Spleen (tissue), 7 donors: ENCODE measurements at regions not wholly inside any gene's neighbourhood (a gene's known extent, or its start where the extent isn't known, plus 50 kb on each side); places are given as distances from the start of the nearest gene placed in this dataset.

Source experiments
- CTCF ChIP-seq, 11 experiments: fragments of 200-600 bp in 7 of 11; fragments of 450-650 bp in 4 of 11; sonication (generic) in 4 of 11; IDR thresholded peaks in 8 of 11; conservative IDR thresholded peaks in 3 of 11; 1 replicate in 7 of 11; 2 replicates in 4 of 11; pipeline versions ENCODE4 v1.4.0 to v1.8.0; 2016 to 2021; ENCODE audit warnings: antibody characterized with exemption in 11 of 11, inconsistent platforms in 4 of 11, mild to moderate bottlenecking in 1 of 11
- POLR2A ChIP-seq, 3 donors: fragments of 450-650 bp; IDR thresholded peaks; one replicate each; pipeline ENCODE4 v1.5.1; 2017; ENCODE audit warnings: antibody characterized with exemption in 3 of 3, mild to moderate bottlenecking in 1 of 3
- POLR2AphosphoS5 ChIP-seq, 3 donors: sonication (generic); formaldehyde crosslinking; IDR thresholded peaks; one replicate each; pipeline ENCODE4 v1.5.1; 2017; ENCODE audit warnings: antibody characterized with exemption in 3 of 3
- donor health status: DM: no; HTN: no; CAD: no; lungs with moderate emphysema.
- donor health status: DM: no; HTN: no; CAD: no.
- donor health status: DM: no; HTN: no; CAD: no.

- no peak for TF ChIP-seq CTCF (IDR thresholded peaks at IDR 0.05 in 8 of 11, conservative IDR thresholded peaks at IDR 0.05 in 3 of 11)
- no peak for TF ChIP-seq POLR2A (IDR thresholded peaks at IDR 0.05)
- no peak for TF ChIP-seq POLR2AphosphoS5 (IDR thresholded peaks at IDR 0.05)
Observed at GRCh38 chr1:216922406-216922805, 199.2 kb upstream of the ESRRG start.
